ENCODE measurements at regions not wholly inside any gene's neighbourhood (a gene's known extent, or its start where the extent isn't known, plus 50 kb on each side); places are given as distances from the start of the nearest gene placed in this dataset.

GRCh38 chr20:52823303-52823702 lies 148.9 kb upstream of the TSHZ2 start:
- no peak for TF ChIP-seq CTCF (conservative IDR thresholded peaks at IDR 0.05; ENCODE audit: low read length)
- no peak for TF ChIP-seq EZH2phosphoT487 (IDR thresholded peaks at IDR 0.05; ENCODE audit: borderline replicate concordance, low read depth, low read length)
